ENCODE measurements at regions not wholly inside any gene's neighbourhood (a gene's known extent, or its start where the extent isn't known, plus 50 kb on each side); places are given as distances from the start of the nearest gene placed in this dataset.
"Not testable (repeated sequence)": the region's sequence is repeated elsewhere in the genome, so short reads cannot be mapped to it uniquely, and the experiment has no call there.

GRCh38 chr14:22106700-22107697 is 433.4 kb upstream of the OR4E1 start:
- DNase-seq (no peak), ATAC-seq (no peak)
- intact Hi-C loops (cut with DNase I; ENCODE audit: low total_unique reads) (no loop called here), in situ Hi-C loops (cut with MboI; ENCODE audit: low sequenced_read_pairs in 4 of 4) (no loop called here)
- TF ChIP-seq POLR2A (IDR thresholded peaks at IDR 0.05) (no peak), CTCF (IDR thresholded peaks at IDR 0.05 in 4 of 5, conservative IDR thresholded peaks at IDR 0.05 in 1 of 5) (no peak)
- no peaks in the 10 kb centered on the region for H3K27me3 ChIP-seq
- H3K4me1 ChIP-seq: no peaks in the 10 kb centered on the region
- no peak overlapping the region for H3K4me3 ChIP-seq
- H3K9me3 ChIP-seq: no peaks in the 10 kb centered on the region
- no peak overlapping the region for H3K27ac ChIP-seq
- no peaks in the 10 kb centered on the region for H3K36me3 ChIP-seq

GRCh38 chr14:22105624-22106006 is 432.0 kb upstream of the OR4E1 start:
- intact Hi-C loops (cut with DNase I; ENCODE audit: low total_unique reads): no loop called here

GRCh38 chr14:22105006-22105623 is 431.5 kb upstream of the OR4E1 start:
- H3K4me3 ChIP-seq: no peak overlapping the region
- ATAC-seq (no peak), DNase-seq (no peak)
- no peaks in the 10 kb centered on the region for H3K36me3 ChIP-seq
- no peak overlapping the region for H3K27ac ChIP-seq
- H3K9me3 ChIP-seq: no peaks in the 10 kb centered on the region
- intact Hi-C loops (cut with DNase I; ENCODE audit: low total_unique reads) (no loop called here), in situ Hi-C loops (cut with MboI; ENCODE audit: low sequenced_read_pairs in 4 of 4) (no loop called here)
- no peaks in the 10 kb centered on the region for H3K27me3 ChIP-seq
- no peaks in the 10 kb centered on the region for H3K4me1 ChIP-seq
- TF ChIP-seq POLR2A (IDR thresholded peaks at IDR 0.05) (no peak), CTCF (IDR thresholded peaks at IDR 0.05 in 4 of 5, conservative IDR thresholded peaks at IDR 0.05 in 1 of 5) (no peak)

More at GRCh38 chr14:22105624-22106006, 432.0 kb upstream of the OR4E1 start:
- in situ Hi-C loops (cut with MboI; ENCODE audit: low sequenced_read_pairs in 4 of 4): no loop called here
- no peaks in the 10 kb centered on the region for H3K4me1 ChIP-seq
- TF ChIP-seq POLR2A (IDR thresholded peaks at IDR 0.05) (no peak), CTCF (IDR thresholded peaks at IDR 0.05 in 4 of 5, conservative IDR thresholded peaks at IDR 0.05 in 1 of 5) (no peak)
- no peak for ATAC-seq
- no peak for DNase-seq
- no peak overlapping the region for H3K27ac ChIP-seq
- H3K9me3 ChIP-seq: no peaks in the 10 kb centered on the region
- no peak overlapping the region for H3K4me3 ChIP-seq
- no peaks in the 10 kb centered on the region for H3K27me3 ChIP-seq
- no peaks in the 10 kb centered on the region for H3K36me3 ChIP-seq

- in situ Hi-C loops (cut with MboI; ENCODE audit: low sequenced_read_pairs in 4 of 4); intact Hi-C loops (cut with DNase I; ENCODE audit: low total_unique reads); H3K4me3 ChIP-seq; H3K36me3 ChIP-seq; DNase-seq; H3K27ac ChIP-seq; ATAC-seq; H3K9me3 ChIP-seq; H3K4me1 ChIP-seq; H3K27me3 ChIP-seq: not testable (repeated sequence)
Observed at GRCh38 chr14:22100764-22101120, 427.1 kb upstream of the OR4E1 start.

GRCh38 chr14:22099942-22100763 is 426.5 kb upstream of the OR4E1 start:
- Histone ChIP-seq H3K4me1 (no peaks in the 10 kb centered on the region), H3K27me3 (no peaks in the 10 kb centered on the region), H3K27ac (no peak overlapping the region), H3K4me3 (no peak overlapping the region), H3K36me3 (no peaks in the 10 kb centered on the region), H3K9me3 (no peaks in the 10 kb centered on the region)
- in situ Hi-C loops (cut with MboI; ENCODE audit: low sequenced_read_pairs in 4 of 4) (no loop called here), intact Hi-C loops (cut with DNase I; ENCODE audit: low total_unique reads) (no loop called here)
- ATAC-seq (peak; percentile 74 to 81), DNase-seq (peak; percentile 45 to 73)
- TF ChIP-seq POLR2A (IDR thresholded peaks at IDR 0.05) (no peak), CTCF (IDR thresholded peaks at IDR 0.05 in 4 of 5, conservative IDR thresholded peaks at IDR 0.05 in 1 of 5) (peak in 3 of 5 experiments; percentile 15 to 31 (median 18))
